ENCODE measurements at regions not wholly inside any gene's neighbourhood (a gene's known extent, or its start where the extent isn't known, plus 50 kb on each side); places are given as distances from the start of the nearest gene placed in this dataset.

- no peaks in the 10 kb centered on the region for H3K27me3 ChIP-seq
- no peak overlapping the region for H3K27ac ChIP-seq
- ATAC-seq (ENCODE audit: low FRiP score in 2 of 2) (no peak), DNase-seq (no peak)
- WGBS, 2 donors = 67 to 86% methylated on average over 1 of the region's 1 CpG
- no peaks in the 10 kb centered on the region for H3K9me3 ChIP-seq
- no peaks in the 10 kb centered on the region for H3K36me3 ChIP-seq
- TF ChIP-seq CTCF (IDR thresholded peaks at IDR 0.05) = no peak
- TF ChIP-seq POLR2A (IDR thresholded peaks at IDR 0.05) = no peak
- no peak for TF ChIP-seq POLR2AphosphoS5 (IDR thresholded peaks at IDR 0.05)
- TF ChIP-seq EP300 (IDR thresholded peaks at IDR 0.05) = no peak
- H3K4me3 ChIP-seq = no peak overlapping the region
- no peaks in the 10 kb centered on the region for H3K4me1 ChIP-seq
These were observed 200.7 kb upstream of the PIK3C3 start for GRCh38 chr18:41754332-41754731.

- TF ChIP-seq EP300 (IDR thresholded peaks at IDR 0.05) = no peak
- no peak for TF ChIP-seq POLR2A (IDR thresholded peaks at IDR 0.05)
- no peak for TF ChIP-seq CTCF (IDR thresholded peaks at IDR 0.05)
- TF ChIP-seq POLR2AphosphoS5 (IDR thresholded peaks at IDR 0.05) = no peak
- Histone ChIP-seq H3K9me3 (no peaks in the 10 kb centered on the region), H3K27me3 (no peaks in the 10 kb centered on the region), H3K4me3 (no peak overlapping the region), H3K27ac (no peak overlapping the region), H3K4me1 (no peaks in the 10 kb centered on the region), H3K36me3 (no peaks in the 10 kb centered on the region)
- no peak for DNase-seq
- no peak for ATAC-seq (ENCODE audit: low FRiP score in 2 of 2)
- WGBS, 2 donors = 67 to 74% methylated on average over 2 of the region's 2 CpGs
These were observed 201.2 kb upstream of the PIK3C3 start for GRCh38 chr18:41753826-41754225.

DNA sequence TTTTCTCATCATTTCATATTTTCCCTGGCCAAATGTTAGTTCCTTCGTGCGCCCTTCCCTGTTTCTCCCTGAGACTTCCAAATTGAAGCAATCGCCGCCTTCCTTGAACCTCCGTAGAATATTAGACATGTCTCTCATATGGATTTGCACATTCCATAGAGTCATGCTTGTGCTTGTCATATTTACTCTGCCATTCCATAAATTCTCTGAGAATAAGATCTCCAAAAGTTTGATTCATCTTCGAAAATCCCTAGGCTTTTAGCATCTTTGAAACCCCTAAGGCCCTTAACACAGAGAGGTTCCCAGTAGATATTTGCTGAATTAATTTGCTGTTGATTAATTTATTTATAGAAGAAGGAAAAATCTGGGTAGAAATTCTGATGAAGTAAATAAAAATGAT, 202.2 kb upstream of the PIK3C3 start:
- TF ChIP-seq POLR2AphosphoS5 (IDR thresholded peaks at IDR 0.05) (no peak), CTCF (IDR thresholded peaks at IDR 0.05) (no peak), EP300 (IDR thresholded peaks at IDR 0.05) (no peak), POLR2A (IDR thresholded peaks at IDR 0.05) (no peak)
- no peak for ATAC-seq (ENCODE audit: low FRiP score in 2 of 2)
- H3K4me3 ChIP-seq = no peak overlapping the region
- WGBS, 2 donors = 95 to 97% methylated on average over 6 of the region's 6 CpGs
- H3K27ac ChIP-seq = no peak overlapping the region
- DNase-seq = no peak
- no peaks in the 10 kb centered on the region for H3K27me3 ChIP-seq
- no peaks in the 10 kb centered on the region for H3K4me1 ChIP-seq
- H3K36me3 ChIP-seq = no peaks in the 10 kb centered on the region
- H3K9me3 ChIP-seq = no peaks in the 10 kb centered on the region

DNA sequence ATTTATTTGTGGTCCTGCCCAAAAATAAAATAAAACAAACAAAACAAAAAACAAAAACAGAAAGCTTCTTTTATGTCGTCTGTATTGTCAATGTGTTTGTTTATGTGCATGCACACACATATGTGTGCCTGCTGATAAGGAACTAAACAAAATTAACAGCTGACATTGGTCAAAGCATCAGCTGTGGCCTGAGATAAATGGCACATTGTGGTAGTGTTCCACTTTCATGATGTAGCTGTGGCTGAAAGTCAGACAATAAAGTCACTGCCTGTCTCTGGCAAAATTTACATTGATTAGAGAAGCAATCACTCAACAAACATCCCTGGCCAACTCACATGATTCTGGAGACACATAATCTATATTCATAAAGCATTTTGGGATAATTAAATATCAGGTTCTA, 203.4 kb upstream of the PIK3C3 start:
- Histone ChIP-seq H3K4me1 (no peaks in the 10 kb centered on the region), H3K4me3 (no peak overlapping the region), H3K36me3 (no peaks in the 10 kb centered on the region), H3K27me3 (no peaks in the 10 kb centered on the region), H3K9me3 (no peaks in the 10 kb centered on the region), H3K27ac (no peak overlapping the region)
- ATAC-seq (ENCODE audit: low FRiP score in 2 of 2) (no peak), DNase-seq (no peak)
- 34 to 50% methylated on average over 1 of the region's 1 CpG for WGBS, 2 donors
- TF ChIP-seq CTCF (IDR thresholded peaks at IDR 0.05) = no peak
- TF ChIP-seq POLR2A (IDR thresholded peaks at IDR 0.05) = no peak
- TF ChIP-seq POLR2AphosphoS5 (IDR thresholded peaks at IDR 0.05) = no peak
- no peak for TF ChIP-seq EP300 (IDR thresholded peaks at IDR 0.05)

GRCh38 chr18:41751161-41751560, 203.9 kb upstream of the PIK3C3 start:
- no peak for DNase-seq
- 81 to 86% methylated on average over 2 of the region's 2 CpGs for WGBS, 2 donors

More at GRCh38 chr18:41751161-41751560, 203.9 kb upstream of the PIK3C3 start:
- Histone ChIP-seq H3K4me3 (no peak overlapping the region), H3K9me3 (no peaks in the 10 kb centered on the region), H3K27me3 (no peaks in the 10 kb centered on the region), H3K4me1 (no peaks in the 10 kb centered on the region), H3K27ac (no peak overlapping the region), H3K36me3 (no peaks in the 10 kb centered on the region)
- no peak for ATAC-seq (ENCODE audit: low FRiP score in 2 of 2)
- no peak for TF ChIP-seq POLR2AphosphoS5 (IDR thresholded peaks at IDR 0.05)
- no peak for TF ChIP-seq POLR2A (IDR thresholded peaks at IDR 0.05)
- no peak for TF ChIP-seq CTCF (IDR thresholded peaks at IDR 0.05)
- no peak for TF ChIP-seq EP300 (IDR thresholded peaks at IDR 0.05)
